GM12878 (cell line): ENCODE measurements at regions not wholly inside any gene's neighbourhood (a gene's known extent, or its start where the extent isn't known, plus 50 kb on each side); places are given as distances from the start of the nearest gene placed in this dataset.
A peak's percentile ranks its signal among the peaks of the same experiment; 100 is the strongest.

Source experiments
- ATF3 ChIP-seq: IDR thresholded peaks from 2 replicates; pipeline ENCODE4 v1.6.1; 2011; ENCODE audit warnings: low read depth, mild to moderate bottlenecking, low read length, moderate library complexity, borderline replicate concordance; ENCODE audit errors: extremely low read depth
- BCL11A ChIP-seq: IDR thresholded peaks from 2 replicates; pipeline ENCODE4 v1.6.1; 2011; ENCODE audit warnings: low read depth, low read length
- BRCA1 ChIP-seq: IDR thresholded peaks from 2 replicates; pipeline ENCODE4 v1.6.1; 2011; ENCODE audit warnings: low read depth, low read length, improper control_type of control experiment
- CEBPB ChIP-seq, 2 experiments: fragments of 150-350 bp in 1 of 2; IDR thresholded peaks; 2 replicates each; pipeline ENCODE4 v1.6.1; 2012 to 2014; ENCODE audit warnings: low read depth in 2 of 2, low read length in 2 of 2, borderline replicate concordance in 1 of 2, inconsistent platforms in 1 of 2
- CHD1 ChIP-seq: IDR thresholded peaks from 2 replicates; pipeline ENCODE4 v1.6.1; 2012; ENCODE audit warnings: low read depth, low read length, improper control_type of control experiment
- HCFC1 ChIP-seq: fragments of 150-350 bp; IDR thresholded peaks from 2 replicates; pipeline ENCODE4 v1.6.1; 2014; ENCODE audit warnings: low read length
- HDGF ChIP-seq: fragments of 450-650 bp; IDR thresholded peaks from 2 replicates; pipeline ENCODE4 v1.6.1; 2016; ENCODE audit warnings: antibody characterized with exemption
- IKZF2 ChIP-seq, 2 experiments: fragments of 450-650 bp; IDR thresholded peaks; 2 replicates each; pipeline ENCODE4 v1.6.1; 2017; ENCODE audit warnings: mild to moderate bottlenecking in 2 of 2, moderate library complexity in 2 of 2
- MEF2A ChIP-seq: IDR thresholded peaks from 2 replicates; pipeline ENCODE4 v1.6.1; 2011; ENCODE audit warnings: low read depth, mild to moderate bottlenecking, low read length, moderate library complexity; ENCODE audit not compliant: insufficient read depth
- NBN ChIP-seq: fragments of 450-650 bp; IDR thresholded peaks from 2 replicates; pipeline ENCODE4 v1.6.1; 2016
- POLR2AphosphoS2 ChIP-seq: IDR thresholded peaks from 2 replicates; pipeline ENCODE4 v1.6.1; 2011; ENCODE audit warnings: low read depth, mild to moderate bottlenecking, low read length, improper control_type of control experiment, moderate library complexity
- RAD21 ChIP-seq: IDR thresholded peaks from 2 replicates; pipeline ENCODE4 v1.6.1; 2011; ENCODE audit warnings: mild to moderate bottlenecking, low read depth, low read length, moderate library complexity; ENCODE audit not compliant: insufficient read depth
- SP1 ChIP-seq: IDR thresholded peaks from one replicate; pipeline ENCODE4 v1.6.1; 2011; ENCODE audit warnings: low read depth, low read length
- TCF7 ChIP-seq: IDR thresholded peaks from 2 replicates; pipeline ENCODE4 v1.6.1; 2014; ENCODE audit warnings: antibody characterized with exemption, borderline replicate concordance
- YBX1 ChIP-seq: fragments of 450-650 bp; IDR thresholded peaks from 2 replicates; pipeline ENCODE4 v1.6.1; 2016; ENCODE audit warnings: antibody characterized with exemption
- ZNF274 ChIP-seq: IDR thresholded peaks from one replicate; pipeline ENCODE4 v1.8.0; 2011; ENCODE audit not compliant: insufficient read length, insufficient read depth
- ZNF592 ChIP-seq: fragments of 450-650 bp; IDR thresholded peaks from 2 replicates; pipeline ENCODE4 v1.6.1; 2017; ENCODE audit warnings: mild to moderate bottlenecking, moderate library complexity
- ZZZ3 ChIP-seq: IDR thresholded peaks from 2 replicates; pipeline ENCODE4 v1.6.1; 2011; ENCODE audit warnings: low read depth; ENCODE audit not compliant: control insufficient read depth, insufficient read length
- TF ChIP-seq, protein P1 (sequence below): fragments of 450-650 bp; IDR thresholded peaks from 2 replicates; pipeline ENCODE4 v1.6.1; 2017; ENCODE audit warnings: antibody characterized with exemption, mild to moderate bottlenecking, moderate library complexity
- TF ChIP-seq, protein P2 (sequence below): fragments of 450-650 bp; formaldehyde crosslinking; IDR thresholded peaks from 2 replicates; pipeline ENCODE4 v1.4.0; 2022; ENCODE audit warnings: mild to moderate bottlenecking, moderate library complexity

GRCh38 chr10:62637249-62638061, 167.1 kb upstream of the ADO start (continued):
- TF ChIP-seq, protein P1, sequence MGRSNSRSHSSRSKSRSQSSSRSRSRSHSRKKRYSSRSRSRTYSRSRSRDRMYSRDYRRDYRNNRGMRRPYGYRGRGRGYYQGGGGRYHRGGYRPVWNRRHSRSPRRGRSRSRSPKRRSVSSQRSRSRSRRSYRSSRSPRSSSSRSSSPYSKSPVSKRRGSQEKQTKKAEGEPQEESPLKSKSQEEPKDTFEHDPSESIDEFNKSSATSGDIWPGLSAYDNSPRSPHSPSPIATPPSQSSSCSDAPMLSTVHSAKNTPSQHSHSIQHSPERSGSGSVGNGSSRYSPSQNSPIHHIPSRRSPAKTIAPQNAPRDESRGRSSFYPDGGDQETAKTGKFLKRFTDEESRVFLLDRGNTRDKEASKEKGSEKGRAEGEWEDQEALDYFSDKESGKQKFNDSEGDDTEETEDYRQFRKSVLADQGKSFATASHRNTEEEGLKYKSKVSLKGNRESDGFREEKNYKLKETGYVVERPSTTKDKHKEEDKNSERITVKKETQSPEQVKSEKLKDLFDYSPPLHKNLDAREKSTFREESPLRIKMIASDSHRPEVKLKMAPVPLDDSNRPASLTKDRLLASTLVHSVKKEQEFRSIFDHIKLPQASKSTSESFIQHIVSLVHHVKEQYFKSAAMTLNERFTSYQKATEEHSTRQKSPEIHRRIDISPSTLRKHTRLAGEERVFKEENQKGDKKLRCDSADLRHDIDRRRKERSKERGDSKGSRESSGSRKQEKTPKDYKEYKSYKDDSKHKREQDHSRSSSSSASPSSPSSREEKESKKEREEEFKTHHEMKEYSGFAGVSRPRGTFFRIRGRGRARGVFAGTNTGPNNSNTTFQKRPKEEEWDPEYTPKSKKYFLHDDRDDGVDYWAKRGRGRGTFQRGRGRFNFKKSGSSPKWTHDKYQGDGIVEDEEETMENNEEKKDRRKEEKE = no peak
- no peak for TF ChIP-seq ZZZ3
- no peak for TF ChIP-seq BRCA1
- TF ChIP-seq, protein P2, sequence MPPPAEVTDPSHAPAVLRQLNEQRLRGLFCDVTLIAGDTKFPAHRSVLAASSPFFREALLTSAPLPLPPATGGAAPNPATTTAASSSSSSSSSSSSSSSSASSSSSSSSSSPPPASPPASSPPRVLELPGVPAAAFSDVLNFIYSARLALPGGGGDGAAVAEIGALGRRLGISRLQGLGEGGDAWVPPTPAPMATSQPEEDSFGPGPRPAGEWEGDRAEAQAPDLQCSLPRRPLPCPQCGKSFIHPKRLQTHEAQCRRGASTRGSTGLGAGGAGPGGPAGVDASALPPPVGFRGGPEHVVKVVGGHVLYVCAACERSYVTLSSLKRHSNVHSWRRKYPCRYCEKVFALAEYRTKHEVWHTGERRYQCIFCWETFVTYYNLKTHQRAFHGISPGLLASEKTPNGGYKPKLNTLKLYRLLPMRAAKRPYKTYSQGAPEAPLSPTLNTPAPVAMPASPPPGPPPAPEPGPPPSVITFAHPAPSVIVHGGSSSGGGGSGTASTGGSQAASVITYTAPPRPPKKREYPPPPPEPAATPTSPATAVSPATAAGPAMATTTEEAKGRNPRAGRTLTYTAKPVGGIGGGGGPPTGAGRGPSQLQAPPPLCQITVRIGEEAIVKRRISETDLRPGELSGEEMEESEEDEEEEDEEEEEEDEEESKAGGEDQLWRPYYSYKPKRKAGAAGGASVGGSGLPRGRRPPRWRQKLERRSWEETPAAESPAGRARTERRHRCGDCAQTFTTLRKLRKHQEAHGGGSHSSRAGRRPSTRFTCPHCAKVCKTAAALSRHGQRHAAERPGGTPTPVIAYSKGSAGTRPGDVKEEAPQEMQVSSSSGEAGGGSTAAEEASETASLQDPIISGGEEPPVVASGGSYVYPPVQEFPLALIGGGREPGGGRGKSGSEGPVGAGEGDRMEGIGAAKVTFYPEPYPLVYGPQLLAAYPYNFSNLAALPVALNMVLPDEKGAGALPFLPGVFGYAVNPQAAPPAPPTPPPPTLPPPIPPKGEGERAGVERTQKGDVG (CRISPR knock-in tag) = no peak
- TF ChIP-seq ZNF592 = no peak
- TF ChIP-seq BCL11A = peak; percentile 58; the same call in 1 of the 2 replicates
- no peak for TF ChIP-seq ATF3
- no peak for TF ChIP-seq ZNF274
- TF ChIP-seq SP1 = no peak
- no peak for TF ChIP-seq POLR2AphosphoS2
- TF ChIP-seq MEF2A = no peak
- TF ChIP-seq CHD1 = no peak
- TF ChIP-seq RAD21 = no peak
- no peak; a peak in 2 of 4 replicates for TF ChIP-seq CEBPB (IDR thresholded peaks at IDR 0.05; ENCODE audit: borderline replicate concordance in 1 of 2, low read depth in 2 of 2, low read length in 2 of 2)
- no peak for TF ChIP-seq YBX1
- TF ChIP-seq HDGF = peak; percentile 57; the same call in 1 of the 2 replicates
- peak; percentile 81 to 90 for TF ChIP-seq IKZF2 (IDR thresholded peaks at IDR 0.05)
- peak; percentile 8; the same call in 1 of the 2 replicates for TF ChIP-seq HCFC1
- TF ChIP-seq TCF7 = peak; percentile 70; the same call in 1 of the 2 replicates
- 0 out of 2 replicates have a peak, but pooled peaks have one; percentile 19 for TF ChIP-seq NBN
